GM18861 (cell line): ENCODE measurements at regions not wholly inside any gene's neighbourhood (a gene's known extent, or its start where the extent isn't known, plus 50 kb on each side); places are given as distances from the start of the nearest gene placed in this dataset.

Experiments
- ATAC-seq: cut with Tn5 transposase; IDR thresholded peaks from one replicate; pipeline ENCODE4 v1.9.1; 2021; ENCODE audit not compliant: unreplicated experiment

DNA sequence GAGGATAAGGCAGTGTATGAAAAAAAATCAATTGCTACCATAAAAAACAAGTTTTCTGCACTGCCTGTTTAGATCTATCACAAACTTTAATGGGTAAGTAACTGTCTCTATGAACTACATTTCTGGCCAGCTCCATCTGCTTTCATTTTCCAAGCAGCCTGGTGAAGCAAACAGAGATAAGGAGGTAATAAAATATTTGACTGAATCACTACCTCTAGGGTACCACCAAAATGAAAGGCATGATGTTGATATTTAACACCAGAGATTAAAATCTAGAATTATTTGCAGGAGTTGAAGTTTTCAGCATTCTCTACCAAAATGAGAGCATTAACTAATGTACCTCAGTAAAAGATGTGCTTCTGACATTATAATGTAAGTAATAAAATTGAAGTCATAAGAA, 863.5 kb upstream of the MGAT4C start:
- ATAC-seq = no peak

- ATAC-seq = no peak
Measured at GRCh38 chr12:87117526-87117925, 861.3 kb upstream of the MGAT4C start.

- no peak for ATAC-seq
Measured at GRCh38 chr12:87116780-87117179, 860.6 kb upstream of the MGAT4C start.

DNA sequence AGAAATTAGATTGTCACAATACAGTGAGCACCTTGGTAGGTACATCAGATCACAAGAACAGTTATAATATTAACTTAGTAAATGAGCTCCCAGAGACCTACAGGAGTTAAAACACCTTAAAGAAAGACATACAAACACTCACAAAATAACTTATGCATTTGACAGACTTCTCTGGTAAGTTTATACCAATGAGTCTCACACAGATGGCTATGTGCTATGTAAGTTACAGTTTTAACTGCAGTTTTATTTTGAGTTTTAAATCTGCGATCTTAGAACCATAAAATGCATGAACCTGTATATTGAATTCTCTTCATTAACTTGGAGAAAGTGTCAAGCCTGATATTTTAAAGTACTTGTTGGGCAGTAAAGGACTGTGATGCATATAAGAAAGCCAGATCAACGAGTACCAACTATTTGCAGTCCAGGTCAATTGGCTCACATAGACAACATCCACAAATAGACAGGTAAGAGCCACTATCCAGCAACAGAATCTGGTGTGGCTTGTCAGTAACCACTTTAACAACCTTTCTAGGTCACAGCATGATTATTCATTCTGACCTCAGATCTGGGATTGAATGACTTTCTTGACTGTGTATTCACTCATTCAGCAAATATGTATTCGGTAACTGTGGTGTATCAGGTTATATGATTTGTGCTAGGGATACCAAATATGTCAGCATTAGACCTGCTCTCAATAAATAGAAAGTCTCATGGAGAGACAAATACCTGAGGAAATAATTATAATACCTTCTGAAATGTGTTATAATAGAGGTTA, 856.6 kb upstream of the MGAT4C start:
- ATAC-seq = no peak

DNA sequence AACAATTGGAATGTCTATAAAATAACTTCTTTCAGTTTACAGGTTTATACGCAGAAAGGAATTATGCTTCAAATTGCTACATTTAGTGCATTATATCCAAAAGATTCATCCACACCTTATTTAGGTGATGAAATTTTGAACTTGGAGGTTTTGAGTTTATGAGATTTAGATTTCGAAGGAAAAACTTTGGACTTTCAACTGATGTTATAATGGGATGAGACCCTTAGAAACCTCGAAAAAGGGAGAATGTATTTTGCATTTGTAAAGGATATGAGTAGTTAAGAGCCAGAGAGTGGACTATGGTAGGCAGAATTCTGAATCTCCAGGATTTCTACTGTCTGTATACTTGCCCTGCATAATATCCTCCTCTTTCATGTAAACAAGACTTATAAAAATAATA, 851.6 kb upstream of the MGAT4C start:
- ATAC-seq = no peak

DNA sequence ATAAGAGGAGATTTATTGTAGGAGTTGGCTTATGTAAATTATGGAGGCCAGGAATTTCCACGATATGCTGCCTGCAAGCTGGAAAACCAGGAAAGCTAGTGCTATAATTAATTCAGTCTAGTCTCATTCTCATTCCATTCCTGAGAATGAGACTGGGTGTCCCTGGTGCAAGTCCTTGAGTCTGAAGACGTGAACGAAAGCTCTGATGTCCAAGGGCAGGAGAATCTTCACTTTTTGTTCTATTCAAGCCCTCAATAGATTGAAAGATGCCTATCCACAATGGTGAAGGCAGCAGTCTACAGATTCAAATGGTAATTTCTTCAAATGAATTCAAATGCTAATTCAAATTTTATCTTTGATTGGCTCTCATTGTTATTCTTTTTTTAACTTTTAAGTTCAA, 851.1 kb upstream of the MGAT4C start:
- ATAC-seq = no peak

- ATAC-seq = no peak
Measured at GRCh38 chr12:87096082-87096585, 839.9 kb upstream of the MGAT4C start.

DNA sequence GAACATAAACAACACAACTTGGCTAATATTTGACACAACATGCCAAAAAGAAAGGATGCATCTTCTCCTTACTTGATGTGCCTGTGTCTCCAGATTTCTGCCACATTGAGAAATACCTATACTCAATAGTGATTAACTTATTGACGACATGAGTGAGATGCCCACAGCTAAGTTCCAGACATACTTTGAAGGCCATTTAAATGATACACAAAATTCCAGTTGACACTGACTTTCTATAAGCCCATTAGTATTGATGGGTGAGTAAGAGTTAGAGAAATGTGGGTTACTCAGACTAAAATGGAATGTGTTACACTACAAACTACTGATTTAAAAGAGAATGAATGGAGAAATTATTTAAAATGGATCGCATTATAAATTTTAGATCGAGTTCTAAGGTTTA, 838.2 kb upstream of the MGAT4C start:
- ATAC-seq = no peak

GRCh38 chr12:87092421-87092820, 836.2 kb upstream of the MGAT4C start:
- no peak for ATAC-seq

- no peak for ATAC-seq
Measured at GRCh38 chr12:87086118-87086891, 830.1 kb upstream of the MGAT4C start.

GRCh38 chr12:87085286-87085685, 829.1 kb upstream of the MGAT4C start:
- ATAC-seq = no peak

DNA sequence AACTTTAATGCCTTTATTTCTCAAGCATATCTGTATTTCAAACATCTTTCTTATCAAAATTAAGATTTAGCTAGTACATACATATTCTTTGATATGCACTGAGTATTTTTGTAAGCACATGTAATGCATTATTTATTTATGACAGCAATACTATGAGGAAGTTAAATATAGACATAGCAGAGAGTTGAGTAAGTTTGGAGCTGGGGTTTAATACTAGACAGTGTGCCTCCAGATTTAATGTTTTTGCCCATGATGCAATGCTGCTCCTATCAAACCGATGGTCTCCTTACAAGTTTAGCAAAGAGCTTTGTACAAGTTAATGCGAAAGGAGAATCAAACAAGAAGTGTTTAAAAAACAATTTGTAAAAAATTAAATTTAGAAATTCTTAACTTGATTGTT, 826.6 kb upstream of the MGAT4C start:
- no peak for ATAC-seq

- no peak for ATAC-seq
Measured at GRCh38 chr12:87074781-87075180, 818.6 kb upstream of the MGAT4C start.

GRCh38 chr12:87066326-87066725, 810.1 kb upstream of the MGAT4C start:
- no peak for ATAC-seq

- no peak for ATAC-seq
Measured at GRCh38 chr12:87059231-87059630, 803.0 kb upstream of the MGAT4C start.

DNA sequence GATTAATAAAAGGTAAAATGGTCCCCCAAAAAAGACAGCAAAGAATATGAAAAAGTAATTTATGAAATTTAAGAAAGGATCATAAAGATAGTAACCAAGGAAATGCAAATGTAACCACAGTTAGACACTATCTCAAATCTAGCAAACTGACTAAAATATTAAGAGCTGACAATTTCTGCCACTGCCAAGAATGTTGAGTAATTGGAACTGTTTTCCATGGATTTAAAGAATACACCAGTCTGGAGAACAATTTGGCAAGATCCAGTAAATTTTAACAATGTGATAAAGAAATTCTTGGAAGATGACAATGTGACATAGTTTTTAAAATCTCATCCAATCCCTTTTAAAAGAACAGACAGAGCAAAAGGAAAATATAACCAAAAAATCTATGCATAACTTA, 798.0 kb upstream of the MGAT4C start:
- ATAC-seq = no peak

- no peak for ATAC-seq
Measured at GRCh38 chr12:87051621-87052020, 795.4 kb upstream of the MGAT4C start.

GRCh38 chr12:87047691-87048090, 791.5 kb upstream of the MGAT4C start:
- ATAC-seq = no peak

- no peak for ATAC-seq
Measured at GRCh38 chr12:87039536-87039935, 783.3 kb upstream of the MGAT4C start.

- ATAC-seq = no peak
Measured at GRCh38 chr12:87038098-87038497, 781.9 kb upstream of the MGAT4C start.

- no peak for ATAC-seq
Measured at GRCh38 chr12:87025976-87026375, 769.8 kb upstream of the MGAT4C start.

DNA sequence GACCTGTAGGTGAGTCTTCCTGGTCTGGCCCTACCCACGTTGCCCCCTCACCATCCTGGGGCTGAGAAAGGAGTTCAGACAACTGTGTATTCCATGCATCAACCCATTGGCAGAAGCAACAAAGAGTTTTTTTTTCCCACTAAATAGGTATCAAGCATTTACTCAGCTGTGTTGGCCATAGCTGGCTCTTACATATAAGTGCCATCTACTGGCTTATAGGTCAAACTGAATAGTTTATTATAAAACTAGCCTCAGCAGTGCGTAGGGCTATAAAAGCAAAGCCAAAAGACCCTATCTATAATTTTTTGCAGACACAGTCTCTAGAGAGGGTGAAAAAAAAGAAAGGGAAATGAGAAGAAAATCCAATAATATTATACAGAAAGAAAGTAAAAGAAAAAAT, 765.2 kb upstream of the MGAT4C start:
- no peak for ATAC-seq
